ENCODE measurements at regions not wholly inside any gene's neighbourhood (a gene's known extent, or its start where the extent isn't known, plus 50 kb on each side); places are given as distances from the start of the nearest gene placed in this dataset.

DNA sequence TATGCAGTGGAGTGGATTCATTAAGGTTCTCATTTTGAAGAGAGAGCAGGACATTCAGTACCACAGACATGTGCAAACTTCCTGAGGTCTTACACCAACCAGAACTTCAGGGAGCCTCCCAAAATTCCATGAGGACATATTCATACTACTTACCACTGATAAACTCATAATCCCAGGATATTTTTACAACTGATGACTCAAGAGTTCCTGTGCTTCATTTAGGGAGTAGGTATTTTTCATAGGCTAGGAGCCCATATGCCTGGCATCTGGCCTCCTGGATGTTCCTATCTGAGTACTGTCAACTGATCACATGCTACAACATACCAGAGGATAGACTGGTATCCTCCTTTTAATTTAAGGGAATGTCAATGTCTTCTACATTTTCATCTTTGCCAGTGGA lies 578.0 kb downstream of the EFNA5 start:
- no peak for DNase-seq (ENCODE audit: low read depth in 4 of 4, low spot score in 3 of 4)

DNA sequence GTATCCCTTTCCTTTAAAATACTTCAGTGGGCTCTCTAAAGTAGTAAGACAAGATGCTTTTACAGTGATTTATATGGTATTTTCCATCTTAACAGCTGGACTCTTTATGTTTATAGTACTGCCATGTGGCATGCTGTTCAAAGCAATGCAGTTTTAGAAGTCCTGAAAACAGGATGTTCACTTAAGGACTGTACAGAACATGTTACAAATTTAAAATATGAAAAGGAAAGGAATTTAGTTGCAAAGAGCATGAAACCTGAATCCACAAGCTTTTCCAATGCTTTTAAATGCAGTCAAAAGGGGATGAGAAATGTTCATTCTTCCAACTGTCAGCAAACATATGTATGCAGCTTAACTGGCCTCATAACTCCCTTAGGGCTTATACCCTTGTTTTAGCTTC lies 580.2 kb downstream of the EFNA5 start:
- no peak for DNase-seq (ENCODE audit: low read depth in 4 of 4, low spot score in 3 of 4)

DNA sequence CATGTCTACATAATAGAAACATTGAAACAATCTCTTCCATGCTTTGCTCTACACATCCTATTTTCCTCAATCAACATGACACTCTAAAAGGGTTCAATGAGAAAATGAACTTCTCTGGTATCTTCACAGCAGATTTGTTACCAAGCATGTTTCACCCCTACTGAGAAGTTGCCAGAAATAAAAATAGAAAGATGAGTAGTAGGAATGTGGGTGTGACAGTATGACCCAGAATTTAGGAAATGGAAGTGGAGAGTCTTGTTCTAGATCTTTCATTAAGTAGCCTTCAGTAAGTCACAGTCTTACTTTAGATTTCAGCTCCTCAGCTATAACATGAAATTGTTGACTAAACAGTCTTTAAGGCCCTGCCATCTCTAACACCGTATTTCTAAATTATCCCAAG lies 581.8 kb downstream of the EFNA5 start:
- no peak for DNase-seq (ENCODE audit: low read depth in 4 of 4, low spot score in 3 of 4)

DNA sequence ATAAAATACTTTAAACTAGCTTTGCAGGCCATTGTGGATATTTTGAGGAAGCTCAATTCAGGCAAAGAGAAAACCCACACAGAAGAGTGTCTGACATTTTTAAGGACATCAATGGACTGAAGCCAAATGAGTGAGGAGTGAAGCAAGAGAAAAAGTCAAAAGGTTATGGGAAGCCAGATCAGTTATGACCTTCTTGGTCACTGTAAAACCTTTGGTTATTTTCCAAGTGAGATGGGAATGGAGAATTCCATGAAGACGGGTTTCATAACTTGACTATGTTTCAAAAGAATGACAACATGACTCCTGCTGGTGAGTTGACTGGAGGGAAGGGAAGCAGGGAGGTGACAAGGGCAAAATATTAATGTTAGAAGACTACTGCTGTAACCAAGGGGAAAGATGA lies 585.2 kb downstream of the EFNA5 start:
- no peak for DNase-seq (ENCODE audit: low read depth in 4 of 4, low spot score in 3 of 4)

DNA sequence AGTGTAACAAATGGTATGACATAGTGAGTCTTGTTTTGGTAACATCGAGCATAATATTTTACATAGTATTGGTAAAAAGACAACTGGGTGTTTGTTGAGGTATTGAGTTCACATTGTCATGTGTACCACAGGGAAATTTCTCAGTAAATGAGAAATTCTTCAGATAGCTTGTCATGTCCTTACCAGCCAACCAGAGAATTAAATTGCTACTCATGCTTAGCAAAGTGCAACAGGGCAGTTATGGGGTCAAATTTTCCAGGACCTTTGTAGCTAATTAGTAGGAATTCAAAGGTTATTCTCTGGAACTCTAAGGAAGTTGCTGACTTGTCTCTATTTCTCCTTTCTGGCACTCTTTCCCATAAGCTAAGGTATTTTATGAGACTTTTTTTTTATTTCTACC lies 595.7 kb downstream of the EFNA5 start:
- DNase-seq (ENCODE audit: low read depth in 4 of 4, low spot score in 3 of 4) = no peak

DNA sequence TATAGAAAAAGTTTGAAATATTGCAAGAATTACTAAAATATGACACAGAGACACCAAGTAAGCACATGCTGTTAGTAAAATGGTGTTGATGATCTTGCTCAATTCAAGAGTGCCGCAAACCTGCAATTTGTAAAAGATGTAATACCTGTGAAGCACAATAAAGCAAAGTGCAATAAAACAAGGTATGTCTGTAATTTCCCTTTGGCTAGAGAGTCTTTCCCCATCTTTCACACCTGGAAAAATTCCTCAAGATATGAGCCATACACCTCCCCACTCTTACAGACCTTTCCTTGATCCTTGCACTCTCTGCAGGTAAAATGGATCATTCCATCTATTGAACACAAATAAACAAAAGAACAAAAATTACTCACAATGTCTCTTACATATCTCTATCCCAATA lies 597.8 kb downstream of the EFNA5 start:
- no peak for DNase-seq (ENCODE audit: low read depth in 4 of 4, low spot score in 3 of 4)

DNA sequence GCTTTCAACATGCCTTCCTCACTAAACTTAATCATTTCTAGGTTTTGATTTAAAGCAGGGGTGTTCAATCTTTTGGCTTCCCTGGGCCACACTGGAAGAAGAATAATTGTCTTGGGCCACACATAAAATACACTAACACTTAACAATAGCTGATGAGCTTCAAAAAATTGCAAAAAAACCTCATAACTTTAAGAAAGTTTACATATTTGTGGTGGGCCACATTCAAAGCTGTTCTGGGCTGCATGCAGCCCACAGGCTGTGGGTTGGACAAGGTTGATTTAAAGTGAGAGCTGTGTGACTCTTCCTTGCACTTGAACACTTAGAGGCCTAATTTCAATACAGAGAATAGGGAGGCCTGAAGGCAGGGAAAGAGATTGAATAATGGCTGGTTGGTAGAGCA lies 598.3 kb downstream of the EFNA5 start:
- DNase-seq (ENCODE audit: low read depth in 4 of 4, low spot score in 3 of 4) = no peak

DNA sequence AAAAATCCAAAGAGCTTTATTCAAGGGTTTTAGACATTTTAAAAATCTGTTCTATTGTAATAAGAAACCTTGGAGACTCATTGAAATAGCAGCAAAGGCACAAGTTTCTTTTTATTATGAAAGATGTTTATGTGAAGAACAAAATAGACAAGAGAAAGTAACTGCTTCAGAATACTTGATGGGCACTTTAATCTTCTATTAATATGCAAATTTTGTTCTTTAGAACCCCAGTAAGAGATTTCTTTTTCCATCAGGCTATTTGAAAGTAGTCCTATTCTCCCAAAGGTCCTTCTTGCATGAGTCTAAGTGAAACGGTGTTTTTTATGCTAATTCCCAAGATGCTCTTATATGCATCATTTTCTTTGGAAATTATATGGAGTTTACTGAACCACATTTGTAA lies 602.0 kb downstream of the EFNA5 start:
- no peak for DNase-seq (ENCODE audit: low read depth in 4 of 4, low spot score in 3 of 4)

DNA sequence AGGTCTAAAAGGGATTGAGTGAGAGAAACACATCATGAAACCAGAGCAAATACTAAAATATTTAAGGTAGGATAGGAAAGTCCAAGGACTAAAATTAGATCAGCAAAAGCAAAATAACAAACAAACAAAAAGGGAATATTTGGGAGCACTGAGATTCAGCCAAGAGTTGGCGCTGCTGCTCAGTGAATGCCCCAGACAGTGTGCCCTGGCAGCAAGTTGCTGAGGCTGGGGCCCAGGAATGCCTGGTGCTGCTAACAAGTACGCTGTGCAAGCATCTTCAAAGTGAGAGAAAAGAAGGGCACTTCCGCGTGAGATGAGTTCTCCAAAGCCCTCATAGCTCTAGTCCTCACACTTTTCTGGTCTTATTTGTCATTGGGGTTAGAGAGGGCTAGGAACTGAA lies 603.3 kb downstream of the EFNA5 start:
- no peak for DNase-seq (ENCODE audit: low read depth in 4 of 4, low spot score in 3 of 4)

DNA sequence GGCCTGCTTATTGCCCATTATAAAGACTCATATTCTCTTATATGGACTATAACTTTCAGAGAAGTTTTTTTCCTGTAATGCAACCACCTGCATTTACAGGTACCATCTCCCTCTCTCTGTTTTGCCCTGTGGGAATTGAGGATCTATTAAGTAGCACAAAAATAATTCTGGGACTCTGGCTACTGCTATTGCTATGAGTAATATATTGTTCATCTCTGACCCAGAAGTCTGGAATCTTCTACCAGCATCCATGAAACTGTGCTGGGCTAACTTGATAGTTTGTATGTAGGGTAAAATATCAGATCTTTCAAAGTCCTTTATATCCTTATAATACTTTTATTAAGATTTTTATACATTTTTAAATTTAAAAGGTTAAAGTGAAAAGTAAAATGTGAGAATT lies 607.2 kb downstream of the EFNA5 start:
- DNase-seq (ENCODE audit: low read depth in 4 of 4, low spot score in 3 of 4) = no peak

DNA sequence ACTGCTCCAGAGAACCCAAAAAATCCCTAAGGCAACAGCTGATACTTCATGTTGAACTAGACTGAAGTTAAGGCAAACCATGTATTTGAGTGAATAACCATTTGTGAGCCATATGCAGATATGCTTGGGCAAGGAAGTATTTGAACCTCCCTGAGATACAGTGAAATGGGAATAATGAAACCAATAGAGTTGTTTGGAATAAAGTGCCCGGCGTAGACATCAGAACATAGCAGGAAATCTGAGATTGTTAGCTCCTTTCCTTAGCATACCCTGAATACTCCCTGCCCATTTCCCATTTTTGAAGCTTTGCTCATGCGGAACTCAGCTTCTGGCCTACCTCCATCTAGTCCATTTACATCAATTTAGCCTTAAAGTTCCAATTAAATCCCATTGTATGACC lies 611.9 kb downstream of the EFNA5 start:
- no peak for DNase-seq (ENCODE audit: low read depth in 4 of 4, low spot score in 3 of 4)

DNA sequence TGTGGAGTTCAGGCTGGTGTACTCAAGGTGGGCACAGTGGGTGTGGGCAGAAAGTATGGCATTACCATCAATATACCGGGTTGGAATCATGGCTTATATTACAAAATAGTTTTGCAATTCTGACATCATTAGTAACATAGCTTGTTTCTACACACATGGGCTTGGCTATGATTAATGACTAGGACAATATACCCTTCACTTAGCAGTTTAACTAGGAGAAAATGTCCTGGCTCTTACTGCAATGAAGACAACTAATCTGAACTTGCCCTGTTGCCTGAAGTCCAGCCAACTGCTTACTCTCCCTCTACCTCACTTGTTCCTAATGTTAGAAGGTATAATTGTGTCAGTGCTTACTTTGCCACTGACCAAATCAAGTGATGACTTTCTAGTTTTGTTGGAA lies 612.5 kb downstream of the EFNA5 start:
- DNase-seq (ENCODE audit: low read depth in 4 of 4, low spot score in 3 of 4) = no peak

DNA sequence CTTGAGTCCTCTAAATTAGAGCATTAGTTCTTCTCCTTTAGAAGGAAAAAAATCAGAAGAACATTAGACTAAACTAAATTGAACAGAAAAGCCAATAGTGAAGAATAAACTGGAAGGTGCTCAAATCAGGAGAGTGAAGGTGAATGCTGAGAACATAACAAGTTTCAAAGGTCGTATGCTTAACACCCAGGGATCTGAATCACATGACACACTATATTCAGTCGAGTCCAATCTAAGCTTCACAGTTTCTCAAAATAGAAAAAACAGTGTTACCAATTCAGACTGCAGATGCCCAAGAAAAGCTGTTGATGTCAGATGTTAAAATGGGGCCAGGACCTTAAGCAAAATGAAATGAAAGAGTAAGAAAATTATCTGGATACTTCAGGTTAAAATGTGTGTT lies 614.5 kb downstream of the EFNA5 start:
- no peak for DNase-seq (ENCODE audit: low read depth in 4 of 4, low spot score in 3 of 4)

DNA sequence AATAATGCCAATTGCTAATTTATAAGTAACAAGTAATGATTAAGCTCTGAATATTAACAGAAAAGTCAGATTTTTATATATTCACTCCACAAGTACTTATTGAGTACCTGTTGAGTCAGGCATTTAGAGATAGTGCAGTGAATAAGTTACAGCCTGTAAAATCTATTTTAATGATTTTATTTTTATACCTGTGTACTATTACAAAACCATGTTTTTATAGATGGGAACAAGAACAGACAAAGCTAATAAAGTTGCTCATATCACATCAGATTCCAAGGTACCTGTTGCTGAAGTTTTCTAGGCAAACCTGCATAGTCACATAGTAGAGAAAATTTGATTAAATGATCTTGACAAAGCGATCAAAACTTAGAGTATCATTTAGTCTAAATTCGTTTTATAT lies 623.7 kb downstream of the EFNA5 start:
- no peak for DNase-seq (ENCODE audit: low read depth in 4 of 4, low spot score in 3 of 4)

DNA sequence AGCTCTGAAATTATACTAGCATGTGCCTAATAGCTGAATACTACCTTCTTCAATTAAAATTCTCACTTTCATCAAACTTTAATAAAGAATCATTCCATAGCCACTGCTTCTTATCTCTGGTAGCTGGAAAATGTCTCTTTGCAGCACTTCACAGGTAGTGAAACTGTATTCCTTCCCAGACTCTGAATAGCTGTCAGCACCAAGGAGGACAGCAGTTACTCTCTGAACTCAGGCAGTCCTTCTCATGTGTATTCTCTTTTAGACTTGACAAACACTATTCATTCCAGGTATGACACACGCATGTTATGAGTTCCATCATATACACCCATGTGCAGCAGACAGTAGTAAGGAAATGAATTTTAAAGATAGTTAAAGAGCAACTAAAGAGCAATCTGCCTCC lies 627.1 kb downstream of the EFNA5 start:
- no peak for DNase-seq (ENCODE audit: low read depth in 4 of 4, low spot score in 3 of 4)

DNA sequence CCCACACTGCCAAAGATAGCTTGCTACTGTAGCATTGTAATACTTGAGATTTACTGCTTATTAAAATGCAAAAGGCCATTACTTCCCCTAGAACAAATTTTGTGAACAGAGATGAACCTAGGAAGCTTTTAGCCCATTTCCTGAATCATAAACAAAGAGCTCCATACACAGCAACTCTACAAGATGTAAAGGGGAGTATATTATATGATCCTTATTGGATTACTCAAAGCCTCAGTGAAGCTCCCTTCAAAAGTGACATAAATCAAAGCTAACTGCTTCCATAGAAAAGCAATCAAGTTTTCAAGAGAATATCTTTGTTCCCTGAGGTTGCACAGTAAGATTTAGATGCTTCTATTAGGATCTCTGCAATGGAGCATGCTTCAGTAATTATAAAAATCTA lies 629.8 kb downstream of the EFNA5 start:
- no peak for DNase-seq (ENCODE audit: low read depth in 4 of 4, low spot score in 3 of 4)

DNA sequence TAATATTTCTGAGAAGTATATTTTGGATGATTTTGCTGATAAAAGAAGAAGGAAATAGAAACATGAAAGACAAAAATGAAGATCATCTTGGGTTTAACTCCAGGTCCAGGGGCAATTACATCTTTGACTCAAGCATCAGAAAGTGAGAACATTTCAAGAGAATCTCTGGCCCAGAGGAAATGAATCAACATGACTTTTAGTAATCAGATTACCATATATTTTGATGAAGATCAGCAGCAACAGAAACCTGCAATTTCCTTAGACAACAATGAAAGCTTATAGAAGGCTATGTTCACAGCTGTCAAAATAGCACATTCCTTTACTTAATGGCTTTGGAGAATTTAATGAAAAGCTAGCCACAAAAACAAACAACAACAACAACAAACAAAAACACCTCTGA lies 638.1 kb downstream of the EFNA5 start:
- DNase-seq (ENCODE audit: low read depth in 4 of 4, low spot score in 3 of 4) = no peak

DNA sequence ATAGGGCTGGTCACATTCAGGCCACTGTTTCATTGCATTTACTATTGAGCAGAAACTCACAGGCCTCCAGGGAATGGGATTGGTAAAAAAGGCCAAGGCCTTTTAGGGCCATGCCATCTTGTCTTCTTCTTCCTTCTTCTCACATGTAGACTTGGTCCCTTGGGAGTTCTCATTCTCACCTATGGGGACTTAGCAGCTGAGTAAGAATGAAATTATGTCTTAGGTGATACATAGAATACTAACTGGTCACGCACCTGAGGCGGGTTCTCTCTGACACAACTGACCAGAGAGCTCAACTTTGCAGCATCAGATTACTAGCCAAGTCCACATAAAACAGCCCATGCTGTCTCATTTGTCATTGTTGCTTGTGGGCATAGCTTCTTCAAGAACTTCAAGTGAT lies 641.8 kb downstream of the EFNA5 start:
- no peak for DNase-seq (ENCODE audit: low read depth in 4 of 4, low spot score in 3 of 4)

DNA sequence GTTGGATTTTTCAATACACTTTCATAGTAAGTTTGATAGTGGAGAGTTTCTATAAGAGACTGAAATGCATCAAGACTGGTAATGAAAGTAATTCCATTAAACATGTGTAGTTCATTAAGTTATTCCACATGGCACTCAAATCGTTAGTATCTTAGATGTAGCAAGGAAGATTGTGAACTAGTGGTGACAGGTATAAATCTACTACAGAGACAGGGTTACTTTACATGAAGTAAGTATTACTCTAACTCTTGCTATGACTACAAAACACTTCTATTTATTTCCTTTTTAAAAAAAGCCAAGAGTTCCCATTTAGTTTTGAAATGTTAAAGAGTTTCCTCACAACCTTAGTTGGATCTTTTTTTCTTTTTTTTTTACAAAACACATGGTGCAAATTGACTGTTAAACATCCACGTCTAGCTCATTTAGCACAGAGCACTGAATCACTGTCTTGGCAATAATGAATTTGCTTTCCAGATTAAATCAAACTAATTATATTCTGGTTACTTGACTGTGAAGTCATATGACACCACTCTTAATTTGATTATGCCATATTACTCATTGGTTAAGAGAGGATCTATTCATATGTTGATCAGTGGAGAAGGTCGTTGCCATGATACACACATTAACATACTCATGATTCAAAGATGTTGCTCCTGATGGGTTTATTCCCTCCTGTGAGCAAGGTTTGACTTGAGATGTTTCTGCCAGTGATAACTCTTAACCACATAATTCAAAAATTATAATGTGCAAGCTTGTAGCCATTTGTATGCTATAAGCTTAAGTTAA lies 644.8 kb downstream of the EFNA5 start:
- DNase-seq (ENCODE audit: low read depth in 4 of 4, low spot score in 3 of 4) = no peak

DNA sequence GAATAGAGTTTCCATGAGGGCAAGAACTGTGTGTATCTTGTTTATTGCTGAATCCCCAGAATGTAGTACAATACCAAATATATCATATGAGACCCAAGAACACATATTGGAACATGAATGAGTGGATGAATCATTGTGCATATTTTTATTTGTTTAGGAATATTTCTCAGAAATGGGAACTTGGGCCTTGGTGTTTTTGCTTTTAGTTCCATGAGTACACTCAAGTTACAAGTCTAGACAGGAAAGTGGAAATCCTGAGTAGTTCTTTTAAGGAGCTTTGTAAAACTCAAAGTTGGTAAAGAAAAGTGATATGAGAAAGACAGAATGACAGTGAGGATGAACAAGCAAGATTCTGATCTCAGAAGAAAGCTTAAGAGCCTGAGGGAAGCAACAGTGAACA lies 647.0 kb downstream of the EFNA5 start:
- DNase-seq (ENCODE audit: low read depth in 4 of 4, low spot score in 3 of 4) = no peak

DNA sequence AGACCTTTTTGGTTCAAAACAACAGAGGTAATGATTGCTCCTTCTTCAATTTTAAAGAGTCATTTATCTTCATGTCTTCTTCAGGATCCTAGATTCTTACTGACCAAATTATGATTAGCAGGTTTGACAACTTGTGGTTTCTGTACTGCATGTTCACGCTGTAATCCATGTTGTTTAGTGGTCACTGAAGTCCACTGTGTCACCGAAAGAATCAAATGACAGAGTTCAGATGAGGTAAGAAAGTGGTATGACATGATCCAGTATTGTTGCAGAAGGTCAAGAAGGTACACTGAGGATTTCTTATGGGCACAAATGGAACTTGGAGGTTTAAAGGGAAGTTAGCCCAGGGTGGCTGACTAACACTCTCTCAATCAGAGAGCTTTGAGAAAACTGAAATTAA lies 649.2 kb downstream of the EFNA5 start:
- DNase-seq (ENCODE audit: low read depth in 4 of 4, low spot score in 3 of 4) = no peak

DNA sequence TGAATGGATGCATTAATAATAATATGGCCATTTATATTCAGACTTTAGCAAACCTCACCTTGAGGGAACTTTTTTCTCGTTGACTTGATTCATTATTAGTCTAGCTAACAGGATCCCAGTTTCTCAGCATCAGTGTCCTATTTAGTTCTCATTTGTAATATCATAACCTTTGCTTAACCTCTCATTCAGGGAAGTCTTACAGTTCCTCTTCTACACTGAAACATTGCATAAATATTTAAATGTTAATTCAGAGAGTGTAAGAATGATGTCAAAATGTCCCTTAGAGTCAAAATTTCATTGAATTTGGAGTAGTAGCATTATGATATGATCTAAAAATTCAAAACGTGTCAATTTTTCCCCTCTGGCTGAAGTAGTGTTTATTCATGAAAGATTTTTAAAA lies 650.1 kb downstream of the EFNA5 start:
- DNase-seq (ENCODE audit: low read depth in 4 of 4, low spot score in 3 of 4) = no peak

DNA sequence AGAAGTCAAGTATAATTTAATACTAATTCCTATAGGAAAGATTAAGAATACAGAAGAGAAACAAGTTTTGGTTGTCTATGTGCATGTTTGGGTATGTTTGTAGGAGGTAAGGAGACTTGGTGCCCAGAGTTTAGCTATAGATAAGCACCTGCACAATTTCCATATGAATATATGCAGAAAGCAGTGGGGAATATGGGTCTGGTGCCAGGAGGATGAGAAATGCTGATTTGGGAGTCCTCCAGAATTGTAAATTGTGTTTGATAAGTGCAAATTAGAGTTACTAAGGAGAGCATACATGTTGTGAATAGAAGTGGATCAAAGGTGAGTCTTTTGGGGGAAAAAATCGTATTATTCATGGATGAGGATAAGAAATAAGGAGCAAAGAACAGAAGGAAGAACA lies 653.1 kb downstream of the EFNA5 start:
- DNase-seq (ENCODE audit: low read depth in 4 of 4, low spot score in 3 of 4) = no peak

Measured in left renal pelvis (tissue), 4 donors.